ENCODE measurements at regions not wholly inside any gene's neighbourhood (a gene's known extent, or its start where the extent isn't known, plus 50 kb on each side); places are given as distances from the start of the nearest gene placed in this dataset.

GRCh38 chr13:107185889-107186288 is 618.0 kb upstream of the ARGLU1 start:
- ChIA-PET CTCF (interaction anchor here (1.8 kb wide), 1 partner anchor 970 kb away, joined by 5 read pairs; no protein-coding TSS in a partner anchor), POLR2A (no interaction called here)
- no peaks in the 10 kb centered on the region for H3K9me3 ChIP-seq (ENCODE audit: control insufficient read depth, insufficient read depth, low read length)
- no peak for DNase-seq (ENCODE audit: low read depth, low spot score)
- no peak for TF ChIP-seq CTCF (IDR thresholded peaks at IDR 0.05; ENCODE audit: low read depth, low read length)
- no peaks in the 10 kb centered on the region for H3K27me3 ChIP-seq (ENCODE audit: control insufficient read depth, insufficient read depth, low read length)
- H3K4me3 ChIP-seq (ENCODE audit: low read depth, low read length) = no peak overlapping the region
- no peak overlapping the region for H3K27ac ChIP-seq (ENCODE audit: low read depth, low read length)

GRCh38 chr13:107170270-107170931 is 602.5 kb upstream of the ARGLU1 start:
- no peaks in the 10 kb centered on the region; the same call in 1 of the 2 replicates for H3K9me3 ChIP-seq (ENCODE audit: control insufficient read depth, insufficient read depth, low read length)
- no peak for DNase-seq (ENCODE audit: low read depth, low spot score)
- H3K27me3 ChIP-seq (ENCODE audit: control insufficient read depth, insufficient read depth, low read length) = no peaks in the 10 kb centered on the region
- ChIA-PET POLR2A (no interaction called here), CTCF (no interaction called here)
- no peak overlapping the region for H3K27ac ChIP-seq (ENCODE audit: low read depth, low read length)
- no peak for TF ChIP-seq CTCF (IDR thresholded peaks at IDR 0.05; ENCODE audit: low read depth, low read length)
- H3K4me3 ChIP-seq (ENCODE audit: low read depth, low read length) = no peak overlapping the region

GRCh38 chr13:107157271-107157670 is 589.3 kb upstream of the ARGLU1 start:
- no peak for TF ChIP-seq CTCF (IDR thresholded peaks at IDR 0.05; ENCODE audit: low read depth, low read length)
- no peak for DNase-seq (ENCODE audit: low read depth, low spot score)
- H3K4me3 ChIP-seq (ENCODE audit: low read depth, low read length) = no peak overlapping the region
- no peaks in the 10 kb centered on the region for H3K27me3 ChIP-seq (ENCODE audit: control insufficient read depth, insufficient read depth, low read length)
- ChIA-PET CTCF (no interaction called here), POLR2A (no interaction called here)
- H3K9me3 ChIP-seq (ENCODE audit: control insufficient read depth, insufficient read depth, low read length) = no peaks in the 10 kb centered on the region
- no peak overlapping the region for H3K27ac ChIP-seq (ENCODE audit: low read depth, low read length)

GRCh38 chr13:107144432-107144831 is 576.5 kb upstream of the ARGLU1 start:
- Histone ChIP-seq H3K9me3 (ENCODE audit: control insufficient read depth, insufficient read depth, low read length) (no peaks in the 10 kb centered on the region), H3K4me3 (ENCODE audit: low read depth, low read length) (no peak overlapping the region), H3K27ac (ENCODE audit: low read depth, low read length) (no peak overlapping the region), H3K27me3 (ENCODE audit: control insufficient read depth, insufficient read depth, low read length) (no peaks in the 10 kb centered on the region)
- TF ChIP-seq CTCF (IDR thresholded peaks at IDR 0.05; ENCODE audit: low read depth, low read length) = peak; percentile 29; the same call in 1 of the 2 replicates
- DNase-seq (ENCODE audit: low read depth, low spot score) = no peak
- CTCF ChIA-PET = interaction anchor here (0.7 to 4.0 kb wide), 10 partner anchors 11 to 1011 kb away, joined by 3 to 19 read pairs (median 4); partner anchors contain the start of gene EFNB2
- POLR2A ChIA-PET = no interaction called here

- Histone ChIP-seq H3K9me3 (ENCODE audit: control insufficient read depth, insufficient read depth, low read length) (no peaks in the 10 kb centered on the region), H3K27ac (ENCODE audit: low read depth, low read length) (no peak overlapping the region), H3K4me3 (ENCODE audit: low read depth, low read length) (no peak overlapping the region), H3K27me3 (ENCODE audit: control insufficient read depth, insufficient read depth, low read length) (no peaks in the 10 kb centered on the region)
- ChIA-PET CTCF (no interaction called here), POLR2A (no interaction called here)
- DNase-seq (ENCODE audit: low read depth, low spot score) = no peak
- no peak for TF ChIP-seq CTCF (IDR thresholded peaks at IDR 0.05; ENCODE audit: low read depth, low read length)
Observed at GRCh38 chr13:107141767-107142166, 573.8 kb upstream of the ARGLU1 start.
